Chondrocyte (in vitro differentiated cells): ENCODE measurements at regions not wholly inside any gene's neighbourhood (a gene's known extent, or its start where the extent isn't known, plus 50 kb on each side); places are given as distances from the start of the nearest gene placed in this dataset.

Experiments used
- DNase-seq: peaks from one replicate; pipeline ENCODE4 v3.0.0; 2021; ENCODE audit warnings: mixed read lengths, low spot score
- H3K27ac Mint-ChIP-seq: one replicate; pipeline ENCODE4 v1.8.0; 2021; ENCODE audit warnings: mild to moderate bottlenecking, moderate library complexity, mixed read lengths; ENCODE audit not compliant: unreplicated experiment
- H3K27me3 Mint-ChIP-seq: 2 replicates; pipeline ENCODE4 v1.8.0; 2021; ENCODE audit warnings: low read depth, mixed read lengths
- H3K36me3 Mint-ChIP-seq: 2 replicates; pipeline ENCODE4 v1.8.0; 2021; ENCODE audit warnings: low read depth, mixed read lengths
- H3K4me1 Mint-ChIP-seq: 2 replicates; pipeline ENCODE4 v1.8.0; 2021; ENCODE audit warnings: low read depth, mild to moderate bottlenecking, mixed read lengths
- H3K4me3 Mint-ChIP-seq: one replicate; pipeline ENCODE4 v1.8.0; 2021; ENCODE audit warnings: mild to moderate bottlenecking, moderate library complexity, mixed read lengths; ENCODE audit not compliant: unreplicated experiment
- H3K9me3 Mint-ChIP-seq: 2 replicates; pipeline ENCODE4 v1.8.0; 2021; ENCODE audit warnings: low read depth, mixed read lengths
- CTCF ChIP-seq: fragments of 200-600 bp; sonication (generic); IDR thresholded peaks from 2 replicates; pipeline ENCODE4 v1.5.0; 2021; ENCODE audit warnings: antibody characterized with exemption, mild to moderate bottlenecking, moderate library complexity

GRCh38 chr17:14997290-14997689 lies 267.8 kb downstream of the PMP22 start:
- DNase-seq: no peak
- no peak for TF ChIP-seq CTCF
- Mint-ChIP-seq H3K4me3 (no peak overlapping the region), H3K36me3 (no peaks in the 10 kb centered on the region), H3K27me3 (peaks cover 5% of the 10 kb centered on the region), H3K9me3 (peaks cover 2% of the 10 kb centered on the region), H3K4me1 (no peaks in the 10 kb centered on the region), H3K27ac (no peak overlapping the region)

- H3K27me3 Mint-ChIP-seq: peaks cover 12% of the 10 kb centered on the region
- H3K4me1 Mint-ChIP-seq: no peaks in the 10 kb centered on the region
- no peaks in the 10 kb centered on the region for H3K9me3 Mint-ChIP-seq
- no peak for TF ChIP-seq CTCF
- no peak for DNase-seq
- H3K36me3 Mint-ChIP-seq: peaks cover 2% of the 10 kb centered on the region
- no peak overlapping the region for H3K27ac Mint-ChIP-seq
- no peak overlapping the region for H3K4me3 Mint-ChIP-seq
Measured at GRCh38 chr17:14986127-14986526, 279.0 kb downstream of the PMP22 start.

GRCh38 chr17:14972844-14973243 lies 292.3 kb downstream of the PMP22 start:
- Mint-ChIP-seq H3K27ac (no peak overlapping the region), H3K4me1 (no peaks in the 10 kb centered on the region), H3K27me3 (peaks cover 10% of the 10 kb centered on the region), H3K9me3 (peaks cover 32% of the 10 kb centered on the region), H3K36me3 (peaks cover 14% of the 10 kb centered on the region), H3K4me3 (no peak overlapping the region)
- DNase-seq: no peak
- TF ChIP-seq CTCF: no peak

- no peak for TF ChIP-seq CTCF
- Mint-ChIP-seq H3K4me3 (no peak overlapping the region), H3K4me1 (no peaks in the 10 kb centered on the region), H3K27ac (no peak overlapping the region), H3K36me3 (peaks cover 14% of the 10 kb centered on the region), H3K27me3 (peaks cover 10% of the 10 kb centered on the region), H3K9me3 (peaks cover 32% of the 10 kb centered on the region)
- DNase-seq: no peak
Measured at GRCh38 chr17:14971054-14971453, 294.1 kb downstream of the PMP22 start.

GRCh38 chr17:14959106-14959648 lies 305.9 kb downstream of the PMP22 start:
- DNase-seq: no peak
- Mint-ChIP-seq H3K9me3 (no peaks in the 10 kb centered on the region), H3K36me3 (no peaks in the 10 kb centered on the region), H3K27me3 (peaks cover 2% of the 10 kb centered on the region), H3K27ac (no peak overlapping the region), H3K4me1 (no peaks in the 10 kb centered on the region), H3K4me3 (no peak overlapping the region)
- TF ChIP-seq CTCF: no peak
